Heart left ventricle (tissue), 13 donors: ENCODE measurements at regions not wholly inside any gene's neighbourhood (a gene's known extent, or its start where the extent isn't known, plus 50 kb on each side); places are given as distances from the start of the nearest gene placed in this dataset.
"Not testable (repeated sequence)": the region's sequence is repeated elsewhere in the genome, so short reads cannot be mapped to it uniquely, and the experiment has no call there.

Experiments
- POLR2A ChIP-seq, 2 donors: fragments of 450-650 bp; IDR thresholded peaks; one replicate each; pipeline ENCODE4 v1.6.1; 2017; ENCODE audit warnings: antibody characterized with exemption in 2 of 2, mild to moderate bottlenecking in 2 of 2, moderate library complexity in 2 of 2
- TF ChIP-seq, protein P1 (sequence below), 12 donors: fragments of 200-600 bp; sonication (generic) in 4 of 12; IDR thresholded peaks; one replicate each; pipeline versions ENCODE4 v1.5.0 to v1.8.0; 2018 to 2022; ENCODE audit warnings: antibody characterized with exemption in 12 of 12, mild to moderate bottlenecking in 5 of 12
- donor health status: ischemic (EF 13 %, LVEDD 7.1; RV severe dilation, severe dysfunction).
- donor health status: DM: no; HTN: yes; CAD: no.
- donor health status: DM: no; HTN: no; CAD: no.
- donor health status: ischemic (EF 25% LVEDD 6.9; RV normal size, moderate dysfunction).
- donor health status: ischemic (EF 25% LVEDD 5.7; RV mildly dilated, moderate dysfunction).
- donor health status: ischemic (EF 35%, LVEDD 5.7; RV mildly dilated, moderate dysfunction).
- donor health status: nonischemic (EF 11% LVEDD 7.7; RV severe dilation, severe dysfunction).
- donor health status: DM: yes; HTN: yes; CAD: no.
- donor health status: PGD.
- donor health status: ischemic (EF 29% LVEDD 5.4; RV normal size, mild dysfunction).
- donor health status: nonischemic (EF 23%, LVEDD 6.1; RV moderate dilation, normal function).

- TF ChIP-seq POLR2A (IDR thresholded peaks at IDR 0.05) = not testable (repeated sequence)
- TF ChIP-seq, protein P1, sequence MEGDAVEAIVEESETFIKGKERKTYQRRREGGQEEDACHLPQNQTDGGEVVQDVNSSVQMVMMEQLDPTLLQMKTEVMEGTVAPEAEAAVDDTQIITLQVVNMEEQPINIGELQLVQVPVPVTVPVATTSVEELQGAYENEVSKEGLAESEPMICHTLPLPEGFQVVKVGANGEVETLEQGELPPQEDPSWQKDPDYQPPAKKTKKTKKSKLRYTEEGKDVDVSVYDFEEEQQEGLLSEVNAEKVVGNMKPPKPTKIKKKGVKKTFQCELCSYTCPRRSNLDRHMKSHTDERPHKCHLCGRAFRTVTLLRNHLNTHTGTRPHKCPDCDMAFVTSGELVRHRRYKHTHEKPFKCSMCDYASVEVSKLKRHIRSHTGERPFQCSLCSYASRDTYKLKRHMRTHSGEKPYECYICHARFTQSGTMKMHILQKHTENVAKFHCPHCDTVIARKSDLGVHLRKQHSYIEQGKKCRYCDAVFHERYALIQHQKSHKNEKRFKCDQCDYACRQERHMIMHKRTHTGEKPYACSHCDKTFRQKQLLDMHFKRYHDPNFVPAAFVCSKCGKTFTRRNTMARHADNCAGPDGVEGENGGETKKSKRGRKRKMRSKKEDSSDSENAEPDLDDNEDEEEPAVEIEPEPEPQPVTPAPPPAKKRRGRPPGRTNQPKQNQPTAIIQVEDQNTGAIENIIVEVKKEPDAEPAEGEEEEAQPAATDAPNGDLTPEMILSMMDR (IDR thresholded peaks at IDR 0.05) = not testable (repeated sequence)
These were observed 131.8 kb downstream of the KDR start for GRCh38 chr4:54993473-54994026.
